ENCODE measurements at regions not wholly inside any gene's neighbourhood (a gene's known extent, or its start where the extent isn't known, plus 50 kb on each side); places are given as distances from the start of the nearest gene placed in this dataset.

DNA sequence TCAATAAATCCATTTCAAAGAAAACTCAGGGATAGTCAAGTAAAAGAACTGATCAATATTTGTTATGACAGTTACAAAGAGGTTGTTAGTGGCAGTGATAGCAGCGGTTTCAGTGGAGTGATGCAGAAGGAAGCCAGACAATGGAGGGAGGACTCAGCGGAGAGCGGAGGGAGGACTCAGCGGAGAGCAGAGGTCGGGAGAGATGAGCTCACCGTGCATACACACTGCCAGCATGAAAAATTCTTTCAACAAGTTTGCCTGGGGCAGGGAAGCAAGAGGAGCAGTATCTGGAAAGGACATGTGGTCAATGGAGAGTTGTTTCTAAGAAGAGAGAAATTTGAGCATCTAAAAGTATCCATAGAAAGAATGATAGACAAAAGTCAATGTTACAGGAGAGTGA lies 60.9 kb upstream of the BCL11A start:
- TF ChIP-seq, protein P1, sequence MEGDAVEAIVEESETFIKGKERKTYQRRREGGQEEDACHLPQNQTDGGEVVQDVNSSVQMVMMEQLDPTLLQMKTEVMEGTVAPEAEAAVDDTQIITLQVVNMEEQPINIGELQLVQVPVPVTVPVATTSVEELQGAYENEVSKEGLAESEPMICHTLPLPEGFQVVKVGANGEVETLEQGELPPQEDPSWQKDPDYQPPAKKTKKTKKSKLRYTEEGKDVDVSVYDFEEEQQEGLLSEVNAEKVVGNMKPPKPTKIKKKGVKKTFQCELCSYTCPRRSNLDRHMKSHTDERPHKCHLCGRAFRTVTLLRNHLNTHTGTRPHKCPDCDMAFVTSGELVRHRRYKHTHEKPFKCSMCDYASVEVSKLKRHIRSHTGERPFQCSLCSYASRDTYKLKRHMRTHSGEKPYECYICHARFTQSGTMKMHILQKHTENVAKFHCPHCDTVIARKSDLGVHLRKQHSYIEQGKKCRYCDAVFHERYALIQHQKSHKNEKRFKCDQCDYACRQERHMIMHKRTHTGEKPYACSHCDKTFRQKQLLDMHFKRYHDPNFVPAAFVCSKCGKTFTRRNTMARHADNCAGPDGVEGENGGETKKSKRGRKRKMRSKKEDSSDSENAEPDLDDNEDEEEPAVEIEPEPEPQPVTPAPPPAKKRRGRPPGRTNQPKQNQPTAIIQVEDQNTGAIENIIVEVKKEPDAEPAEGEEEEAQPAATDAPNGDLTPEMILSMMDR (conservative IDR thresholded peaks at IDR 0.05) = no peak
- TF ChIP-seq ZFX (IDR thresholded peaks at IDR 0.05) = no peak
